Upper lobe of left lung (tissue), 6 donors: ENCODE measurements at regions not wholly inside any gene's neighbourhood (a gene's known extent, or its start where the extent isn't known, plus 50 kb on each side); places are given as distances from the start of the nearest gene placed in this dataset.

ENCODE experiments used
- ATAC-seq, 2 donors: fragments of 200-7000 bp; cut with Tn5 transposase; one replicate each; pipeline ENCODE4 v1.9.1; 2022; ENCODE audit warnings: mild to moderate bottlenecking in 2 of 2, moderate library complexity in 2 of 2; ENCODE audit not compliant: low FRiP score in 2 of 2
- DNase-seq, 2 donors: peaks; one replicate each; pipeline ENCODE4 v3.0.0-alpha.2; 2019 to 2020
- H3K27ac ChIP-seq, 4 donors: fragments of 200-600 bp; sonication (generic); one replicate each; pipeline ENCODE4 v1.5.1; 2016 to 2019
- H3K27me3 ChIP-seq, 4 donors: fragments of 200-600 bp; sonication (generic); one replicate each; pipeline ENCODE4 v1.5.1; 2017 to 2019
- H3K36me3 ChIP-seq, 4 donors: fragments of 200-600 bp; sonication (generic); one replicate each; pipeline ENCODE4 v1.5.1; 2016 to 2019
- H3K4me1 ChIP-seq, 4 donors: fragments of 200-600 bp; sonication (generic); one replicate each; pipeline ENCODE4 v1.5.1; 2018 to 2019
- H3K4me3 ChIP-seq, 4 donors: fragments of 200-600 bp; sonication (generic); one replicate each; pipeline ENCODE4 v1.5.1; 2017 to 2019; ENCODE audit warnings: mild to moderate bottlenecking in 2 of 4, moderate library complexity in 1 of 4
- H3K9me3 ChIP-seq, 4 donors: fragments of 200-600 bp; sonication (generic); one replicate each; pipeline ENCODE4 v1.5.1; 2018 to 2019
- EP300 ChIP-seq, 4 donors: sonication (generic); formaldehyde crosslinking; IDR thresholded peaks; one replicate each; pipeline ENCODE4 v1.5.1; 2017; ENCODE audit warnings: antibody characterized with exemption in 4 of 4, control low read depth in 2 of 4
- POLR2A ChIP-seq, 4 donors: fragments of 450-650 bp; IDR thresholded peaks; one replicate each; pipeline ENCODE4 v1.5.1; 2016 to 2017; ENCODE audit warnings: antibody characterized with exemption in 4 of 4, mild to moderate bottlenecking in 2 of 4
- POLR2AphosphoS5 ChIP-seq, 2 donors: sonication (generic); formaldehyde crosslinking; IDR thresholded peaks; one replicate each; pipeline ENCODE4 v1.5.1; 2017; ENCODE audit warnings: antibody characterized with exemption in 2 of 2
- WGBS, 2 donors: methylation state at CpG; one replicate each; pipeline ENCODE4 v1.1.5; 2017 to 2018; 5-methylcytosine and 5-hydroxymethylcytosine counted together
- TF ChIP-seq, protein P1 (sequence below), 6 experiments: fragments of 450-650 bp in 4 of 6; fragments of 200-600 bp in 2 of 6; sonication (generic) in 2 of 6; IDR thresholded peaks; one replicate each; pipeline ENCODE4 v1.5.1; 2016 to 2019; ENCODE audit warnings: antibody characterized with exemption in 6 of 6
- donor health status: DM: no; HTN: no; CAD: no; lungs with moderate emphysema.
- donor health status: DM: no; HTN: yes; CAD: no; lungs with severe emphysema.

DNA sequence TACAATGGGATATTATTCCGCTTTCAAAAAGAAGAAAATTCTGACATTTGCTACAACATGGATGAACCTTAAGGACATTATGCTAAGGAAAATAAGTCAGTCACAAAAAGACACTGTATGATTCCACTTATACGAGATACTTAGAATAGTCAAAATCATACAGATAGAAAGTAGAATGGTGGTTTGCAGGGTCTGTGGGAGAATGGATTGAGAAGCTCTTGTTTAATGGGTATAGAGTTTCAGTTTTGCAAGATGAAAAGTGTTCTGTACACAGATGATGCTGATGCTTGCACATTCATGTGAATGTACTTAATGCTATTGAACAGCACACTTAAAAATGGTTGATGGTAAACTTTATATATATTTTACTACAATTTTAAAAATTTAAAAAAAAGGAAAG, 2050.7 kb upstream of the WWC1 start:
- Histone ChIP-seq H3K27ac (no peak overlapping the region), H3K4me3 (no peak overlapping the region), H3K9me3 (no peaks in the 10 kb centered on the region), H3K36me3 (no peaks in the 10 kb centered on the region), H3K27me3 (no peaks in the 10 kb centered on the region), H3K4me1 (no peaks in the 10 kb centered on the region)
- 91 to 92% methylated on average over 2 of the region's 2 CpGs for WGBS, 2 donors
- ATAC-seq (no peak), DNase-seq (no peak)
- TF ChIP-seq POLR2A (IDR thresholded peaks at IDR 0.05) (no peak), EP300 (IDR thresholded peaks at IDR 0.05) (no peak), POLR2AphosphoS5 (IDR thresholded peaks at IDR 0.05) (no peak)
- TF ChIP-seq, protein P1, sequence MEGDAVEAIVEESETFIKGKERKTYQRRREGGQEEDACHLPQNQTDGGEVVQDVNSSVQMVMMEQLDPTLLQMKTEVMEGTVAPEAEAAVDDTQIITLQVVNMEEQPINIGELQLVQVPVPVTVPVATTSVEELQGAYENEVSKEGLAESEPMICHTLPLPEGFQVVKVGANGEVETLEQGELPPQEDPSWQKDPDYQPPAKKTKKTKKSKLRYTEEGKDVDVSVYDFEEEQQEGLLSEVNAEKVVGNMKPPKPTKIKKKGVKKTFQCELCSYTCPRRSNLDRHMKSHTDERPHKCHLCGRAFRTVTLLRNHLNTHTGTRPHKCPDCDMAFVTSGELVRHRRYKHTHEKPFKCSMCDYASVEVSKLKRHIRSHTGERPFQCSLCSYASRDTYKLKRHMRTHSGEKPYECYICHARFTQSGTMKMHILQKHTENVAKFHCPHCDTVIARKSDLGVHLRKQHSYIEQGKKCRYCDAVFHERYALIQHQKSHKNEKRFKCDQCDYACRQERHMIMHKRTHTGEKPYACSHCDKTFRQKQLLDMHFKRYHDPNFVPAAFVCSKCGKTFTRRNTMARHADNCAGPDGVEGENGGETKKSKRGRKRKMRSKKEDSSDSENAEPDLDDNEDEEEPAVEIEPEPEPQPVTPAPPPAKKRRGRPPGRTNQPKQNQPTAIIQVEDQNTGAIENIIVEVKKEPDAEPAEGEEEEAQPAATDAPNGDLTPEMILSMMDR (IDR thresholded peaks at IDR 0.05), result no peak

DNA sequence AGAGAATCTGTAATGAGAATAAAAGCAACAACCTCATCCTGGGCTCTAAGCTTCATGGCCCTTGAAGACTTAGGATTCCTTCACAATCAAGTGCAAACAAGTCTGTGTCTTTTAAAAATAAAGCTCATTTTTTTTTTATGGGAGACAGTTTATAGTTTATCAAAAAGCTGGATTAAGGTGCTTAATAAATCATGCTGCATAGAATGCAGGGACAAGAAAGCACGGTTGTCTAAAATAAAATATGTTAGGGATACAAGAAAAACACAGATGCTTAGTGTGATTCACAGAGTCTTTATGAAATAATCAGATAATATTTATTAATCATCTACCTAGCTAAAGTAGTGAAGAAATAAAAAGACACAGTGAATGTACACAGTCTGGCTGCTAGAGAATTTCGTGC, 2045.9 kb upstream of the WWC1 start:
- TF ChIP-seq POLR2AphosphoS5 (IDR thresholded peaks at IDR 0.05) (no peak), POLR2A (IDR thresholded peaks at IDR 0.05) (no peak), EP300 (IDR thresholded peaks at IDR 0.05) (no peak)
- WGBS, 2 donors, result 71 to 75% methylated on average over 2 of the region's 2 CpGs
- DNase-seq, result no peak
- Histone ChIP-seq H3K9me3 (no peaks in the 10 kb centered on the region), H3K4me1 (no peaks in the 10 kb centered on the region), H3K4me3 (no peak overlapping the region), H3K27ac (no peak overlapping the region), H3K36me3 (no peaks in the 10 kb centered on the region), H3K27me3 (peaks cover 0 to 2% (median 0%) of the 10 kb centered on the region in 4 donors)
- ATAC-seq, result no peak

DNA sequence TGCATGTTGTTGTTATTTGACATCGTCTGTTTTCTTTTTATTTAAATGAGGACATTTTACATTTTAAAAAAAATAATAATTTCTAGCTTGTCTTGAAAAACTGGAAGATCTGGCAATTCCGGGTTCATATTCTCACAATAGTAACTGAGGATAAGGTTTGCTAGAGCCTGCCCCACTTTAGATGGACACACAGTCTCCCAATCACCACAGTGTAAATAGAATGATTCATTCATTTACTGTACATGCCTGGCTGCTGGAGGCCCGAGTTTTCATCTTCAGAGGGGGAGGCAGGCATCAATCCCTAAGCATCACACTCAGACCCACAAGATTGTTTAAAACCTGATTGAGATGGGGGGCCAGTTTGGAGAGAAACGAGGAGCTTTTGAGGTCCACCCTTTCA, 2039.7 kb upstream of the WWC1 start:
- H3K27ac ChIP-seq, result no peak overlapping the region
- H3K9me3 ChIP-seq, result no peaks in the 10 kb centered on the region
- ATAC-seq (no peak), DNase-seq (no peak)
- H3K36me3 ChIP-seq, result no peaks in the 10 kb centered on the region
- WGBS, 2 donors, result 67 to 68% methylated on average over 4 of the region's 4 CpGs
- no peak overlapping the region for H3K4me3 ChIP-seq
- peaks cover 0 to 2% (median 0%) of the 10 kb centered on the region in 4 donors for H3K27me3 ChIP-seq
- TF ChIP-seq EP300 (IDR thresholded peaks at IDR 0.05), result no peak
- no peak for TF ChIP-seq POLR2A (IDR thresholded peaks at IDR 0.05)
- TF ChIP-seq POLR2AphosphoS5 (IDR thresholded peaks at IDR 0.05), result no peak
- H3K4me1 ChIP-seq, result no peaks in the 10 kb centered on the region

DNA sequence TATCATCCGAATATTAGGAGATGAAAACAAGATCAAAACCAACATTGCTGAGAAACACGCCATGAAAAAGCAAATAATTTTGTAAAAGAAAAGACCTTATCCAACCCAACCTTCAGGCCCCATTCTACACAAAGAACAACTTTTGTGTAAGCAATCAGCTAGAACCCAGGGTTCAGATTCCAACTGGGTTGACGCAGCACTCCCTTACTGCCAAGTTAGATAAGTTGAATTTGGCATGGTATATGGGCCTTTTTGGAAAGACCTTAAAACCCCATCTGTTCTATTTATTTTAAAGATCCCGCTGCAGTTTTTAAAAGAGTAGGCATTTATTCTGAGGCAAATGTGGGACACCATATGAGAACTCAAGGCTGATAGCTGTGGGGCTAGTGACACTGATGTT, 2033.8 kb upstream of the WWC1 start:
- Histone ChIP-seq H3K27me3 (no peaks in the 10 kb centered on the region), H3K4me3 (no peak overlapping the region), H3K9me3 (no peaks in the 10 kb centered on the region), H3K27ac (no peak overlapping the region), H3K36me3 (no peaks in the 10 kb centered on the region), H3K4me1 (no peaks in the 10 kb centered on the region)
- WGBS, 2 donors, result 88 to 89% methylated on average over 4 of the region's 4 CpGs
- ATAC-seq (no peak), DNase-seq (no peak)
- no peak for TF ChIP-seq POLR2A (IDR thresholded peaks at IDR 0.05)
- TF ChIP-seq, protein P1 (IDR thresholded peaks at IDR 0.05), result no peak
- TF ChIP-seq EP300 (IDR thresholded peaks at IDR 0.05), result no peak
- TF ChIP-seq POLR2AphosphoS5 (IDR thresholded peaks at IDR 0.05), result no peak

DNA sequence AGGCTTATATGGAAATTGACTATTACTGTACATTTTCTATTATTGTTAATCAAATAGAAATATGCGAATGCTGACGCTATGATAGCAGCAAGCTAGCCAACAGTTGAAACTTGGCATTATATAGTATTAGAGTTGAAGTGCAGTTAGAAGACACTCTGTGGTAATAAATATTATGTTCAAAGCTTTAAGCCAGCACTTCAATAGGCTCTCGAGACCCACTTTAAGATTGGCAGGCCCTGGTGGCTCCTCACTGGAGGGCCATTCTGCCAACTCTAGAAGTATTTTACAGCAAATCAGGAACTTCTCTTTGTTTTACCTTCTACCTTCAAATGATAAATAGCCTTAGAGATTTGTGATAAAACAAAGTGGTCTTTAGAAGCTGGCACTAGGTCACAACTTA, 2029.0 kb upstream of the WWC1 start:
- Histone ChIP-seq H3K4me3 (no peak overlapping the region), H3K4me1 (no peaks in the 10 kb centered on the region), H3K27ac (no peak overlapping the region), H3K9me3 (no peaks in the 10 kb centered on the region), H3K27me3 (no peaks in the 10 kb centered on the region), H3K36me3 (no peaks in the 10 kb centered on the region)
- DNase-seq (peak in 1 of 2 donors; percentile 50), ATAC-seq (peak; percentile 32 to 66)
- TF ChIP-seq POLR2AphosphoS5 (IDR thresholded peaks at IDR 0.05) (no peak), EP300 (IDR thresholded peaks at IDR 0.05) (no peak)
- 58 to 75% methylated on average over 3 of the region's 3 CpGs for WGBS, 2 donors

DNA sequence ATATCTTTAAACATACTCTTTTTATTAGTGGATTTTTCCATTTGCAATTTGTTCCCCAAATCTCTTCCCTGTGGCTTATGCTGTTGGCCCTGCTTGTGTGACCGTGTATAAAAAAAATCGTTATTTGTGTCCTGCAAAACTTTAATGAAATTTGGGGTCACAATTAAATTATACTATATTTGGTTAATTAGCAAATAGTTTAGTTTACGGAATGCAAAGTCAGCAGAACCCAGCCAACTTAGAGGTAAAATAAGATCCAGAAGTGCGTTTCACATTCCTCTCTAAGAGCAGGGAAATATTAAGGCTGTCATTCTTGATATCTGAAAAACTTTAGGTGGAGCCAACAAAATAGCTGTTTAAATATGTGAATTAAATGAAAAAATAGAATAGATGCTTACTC, 2023.5 kb upstream of the WWC1 start:
- H3K27ac ChIP-seq, result no peak overlapping the region
- no peak overlapping the region for H3K4me3 ChIP-seq
- H3K4me1 ChIP-seq, result no peaks in the 10 kb centered on the region
- no peaks in the 10 kb centered on the region for H3K36me3 ChIP-seq
- no peak for DNase-seq
- no peak for ATAC-seq
- TF ChIP-seq POLR2AphosphoS5 (IDR thresholded peaks at IDR 0.05) (no peak), POLR2A (IDR thresholded peaks at IDR 0.05) (no peak), EP300 (IDR thresholded peaks at IDR 0.05) (no peak)
- TF ChIP-seq, protein P1 (IDR thresholded peaks at IDR 0.05), result no peak
- WGBS, 2 donors, result 93 to 94% methylated on average over 4 of the region's 4 CpGs
- no peaks in the 10 kb centered on the region for H3K27me3 ChIP-seq
- H3K9me3 ChIP-seq, result no peaks in the 10 kb centered on the region
